HG03135 (cell line): ENCODE measurements at regions not wholly inside any gene's neighbourhood (a gene's known extent, or its start where the extent isn't known, plus 50 kb on each side); places are given as distances from the start of the nearest gene placed in this dataset.
"Not testable (repeated sequence)": the region's sequence is repeated elsewhere in the genome, so short reads cannot be mapped to it uniquely, and the experiment has no call there.

Source experiments
- ATAC-seq: cut with Tn5 transposase; IDR thresholded peaks from one replicate; pipeline ENCODE4 v1.9.1; 2021; ENCODE audit warnings: mild to moderate bottlenecking, moderate library complexity; ENCODE audit not compliant: unreplicated experiment

GRCh38 chr4:66955784-66956183, 589.5 kb downstream of the CENPC start:
- no peak for ATAC-seq

- ATAC-seq, result no peak
These were observed 595.9 kb downstream of the CENPC start for GRCh38 chr4:66949419-66949818.

GRCh38 chr4:66946761-66947160, 598.5 kb downstream of the CENPC start:
- no peak for ATAC-seq

GRCh38 chr4:66943112-66943511, 602.2 kb downstream of the CENPC start:
- ATAC-seq, result no peak

GRCh38 chr4:66931981-66932380, 613.3 kb downstream of the CENPC start:
- not testable (repeated sequence) for ATAC-seq

- ATAC-seq, result no peak
These were observed 615.1 kb downstream of the CENPC start for GRCh38 chr4:66930206-66930605.

GRCh38 chr4:66929748-66930147, 615.6 kb downstream of the CENPC start:
- ATAC-seq, result no peak

GRCh38 chr4:66928881-66929280, 616.4 kb downstream of the CENPC start:
- not testable (repeated sequence) for ATAC-seq

- no peak for ATAC-seq
These were observed 617.4 kb downstream of the CENPC start for GRCh38 chr4:66927937-66928336.

GRCh38 chr4:66926687-66927086, 618.6 kb downstream of the CENPC start:
- ATAC-seq, result no peak

GRCh38 chr4:66923081-66923865, 622.0 kb downstream of the CENPC start:
- no peak for ATAC-seq

GRCh38 chr4:66921433-66921832, 623.9 kb downstream of the CENPC start:
- no peak for ATAC-seq

GRCh38 chr4:66920514-66920913, 624.8 kb downstream of the CENPC start:
- no peak for ATAC-seq

- no peak for ATAC-seq
These were observed 633.4 kb downstream of the CENPC start for GRCh38 chr4:66911880-66912279.

GRCh38 chr4:66906314-66906713, 639.0 kb downstream of the CENPC start:
- ATAC-seq, result no peak

- no peak for ATAC-seq
These were observed 645.8 kb downstream of the CENPC start for GRCh38 chr4:66899422-66900065.

- ATAC-seq, result no peak
These were observed 651.5 kb downstream of the CENPC start for GRCh38 chr4:66893807-66894206.

- ATAC-seq, result no peak
These were observed 658.2 kb downstream of the CENPC start for GRCh38 chr4:66887061-66887460.

GRCh38 chr4:66885501-66886165, 659.7 kb downstream of the CENPC start:
- no peak for ATAC-seq

- ATAC-seq, result no peak
These were observed 668.4 kb downstream of the CENPC start for GRCh38 chr4:66876946-66877345.

GRCh38 chr4:66872661-66873060, 672.6 kb downstream of the CENPC start:
- no peak for ATAC-seq

- ATAC-seq, result no peak
These were observed 681.8 kb downstream of the CENPC start for GRCh38 chr4:66863481-66863880.
